ENCODE measurements at regions not wholly inside any gene's neighbourhood (a gene's known extent, or its start where the extent isn't known, plus 50 kb on each side); places are given as distances from the start of the nearest gene placed in this dataset.

GRCh38 chr7:46999866-47000265, 582.0 kb downstream of the TNS3 start:
- Histone ChIP-seq H3K9me3 (ENCODE audit: control insufficient read depth in 4 of 4, low read length in 3 of 4) (peaks cover 0 to 1% (median 0%) of the 10 kb centered on the region in 4 donors), H3K4me3 (ENCODE audit: low read depth in 1 of 3, low read length in 3 of 3) (no peak overlapping the region), H3K4me1 (ENCODE audit: control insufficient read depth in 4 of 4, insufficient read depth in 4 of 4, low read length in 3 of 4) (no peaks in the 10 kb centered on the region), H3K27ac (ENCODE audit: low read depth in 1 of 2, low read length in 2 of 2) (no peak overlapping the region), H3K36me3 (ENCODE audit: control insufficient read depth in 4 of 4, insufficient read depth in 3 of 4, low read depth in 1 of 4, low read length in 3 of 4) (no peaks in the 10 kb centered on the region), H3K9ac (ENCODE audit: low read depth in 1 of 2, low read length in 2 of 2) (no peak overlapping the region), H3K27me3 (ENCODE audit: control insufficient read depth in 4 of 4, insufficient read depth in 4 of 4, low read length in 3 of 4) (no peaks in the 10 kb centered on the region)
- TF ChIP-seq SP1 (IDR thresholded peaks at IDR 0.05): no peak
- no peak for TF ChIP-seq CTCF (IDR thresholded peaks at IDR 0.05; ENCODE audit: low read depth, low read length, missing input control)
- no peak for TF ChIP-seq RAD21 (IDR thresholded peaks at IDR 0.05)
- TF ChIP-seq HNF4A (conservative IDR thresholded peaks at IDR 0.05): no peak
- no peak for TF ChIP-seq MAX (IDR thresholded peaks at IDR 0.05)
- no peak for TF ChIP-seq JUND (IDR thresholded peaks at IDR 0.05)
- no peak for TF ChIP-seq ZBTB33 (IDR thresholded peaks at IDR 0.05)
- no peak for DNase-seq (ENCODE audit: low spot score)

- peaks cover 0 to under 1% (median 0%) of the 10 kb centered on the region in 4 donors for H3K9me3 ChIP-seq (ENCODE audit: control insufficient read depth in 4 of 4, low read length in 3 of 4)
Measured at GRCh38 chr7:46996972-46997371, 584.9 kb downstream of the TNS3 start.

More at GRCh38 chr7:46996972-46997371, 584.9 kb downstream of the TNS3 start:
- TF ChIP-seq YY1 (IDR thresholded peaks at IDR 0.05): no peak
- TF ChIP-seq EGR1 (IDR thresholded peaks at IDR 0.05; ENCODE audit: low read depth in 2 of 2): no peak
- no peak for TF ChIP-seq ATF3 (IDR thresholded peaks at IDR 0.05)
- TF ChIP-seq HNF4A (conservative IDR thresholded peaks at IDR 0.05): no peak
- no peak for TF ChIP-seq NR2F2 (IDR thresholded peaks at IDR 0.05)
- TF ChIP-seq RAD21 (IDR thresholded peaks at IDR 0.05): no peak
- no peak for TF ChIP-seq FOXA2 (IDR thresholded peaks at IDR 0.05)
- TF ChIP-seq GABPA (IDR thresholded peaks at IDR 0.05 in 1 of 2, conservative IDR thresholded peaks at IDR 0.05 in 1 of 2): no peak
- TF ChIP-seq SP1 (IDR thresholded peaks at IDR 0.05): no peak
- TF ChIP-seq FOXA1 (IDR thresholded peaks at IDR 0.05): no peak
- TF ChIP-seq CTCF (IDR thresholded peaks at IDR 0.05; ENCODE audit: low read depth, low read length, missing input control): no peak
- TF ChIP-seq HNF4G (IDR thresholded peaks at IDR 0.05): no peak
- TF ChIP-seq REST (IDR thresholded peaks at IDR 0.05): no peak
- no peak for TF ChIP-seq TAF1 (conservative IDR thresholded peaks at IDR 0.05)
- TF ChIP-seq MAX (IDR thresholded peaks at IDR 0.05): no peak
- TF ChIP-seq RXRA (IDR thresholded peaks at IDR 0.05): no peak
- no peak for TF ChIP-seq ZBTB33 (IDR thresholded peaks at IDR 0.05)
- WGBS: 92% methylated on average over 3 of the region's 3 CpGs
- Histone ChIP-seq H3K4me1 (ENCODE audit: control insufficient read depth in 4 of 4, insufficient read depth in 4 of 4, low read length in 3 of 4) (no peaks in the 10 kb centered on the region), H3K9ac (ENCODE audit: low read depth in 1 of 2, low read length in 2 of 2) (no peak overlapping the region), H3K27ac (ENCODE audit: low read depth in 1 of 2, low read length in 2 of 2) (no peak overlapping the region), H3K36me3 (ENCODE audit: control insufficient read depth in 4 of 4, insufficient read depth in 3 of 4, low read depth in 1 of 4, low read length in 3 of 4) (no peaks in the 10 kb centered on the region), H3K27me3 (ENCODE audit: control insufficient read depth in 4 of 4, insufficient read depth in 4 of 4, low read length in 3 of 4) (peaks cover 0 to 3% (median 0%) of the 10 kb centered on the region in 4 donors), H3K4me3 (ENCODE audit: low read depth in 1 of 3, low read length in 3 of 3) (no peak overlapping the region)
- no peak for DNase-seq (ENCODE audit: low spot score)

Data from liver (tissue), 8 donors.